OCI-LY7 (cell line): ENCODE measurements at regions not wholly inside any gene's neighbourhood (a gene's known extent, or its start where the extent isn't known, plus 50 kb on each side); places are given as distances from the start of the nearest gene placed in this dataset.

ENCODE experiments used
- EZH2phosphoT487 ChIP-seq: fragments of 200-600 bp; sonication (generic); IDR thresholded peaks from 2 replicates; pipeline ENCODE4 v1.6.1; 2018; ENCODE audit warnings: low read depth, borderline replicate concordance, mild to moderate bottlenecking, mixed run types, antibody characterized with exemption, low read length, moderate library complexity, mixed read lengths
- TF ChIP-seq, protein P1 (sequence below): fragments of 200-600 bp; sonication (generic); conservative IDR thresholded peaks from 2 replicates; pipeline ENCODE4 v1.5.1; 2014; ENCODE audit warnings: mild to moderate bottlenecking, antibody characterized with exemption, low read length, moderate library complexity, mixed read lengths

GRCh38 chr14:105865904-105866840 is 339.8 kb downstream of the TMEM121 start:
- TF ChIP-seq, protein P1, sequence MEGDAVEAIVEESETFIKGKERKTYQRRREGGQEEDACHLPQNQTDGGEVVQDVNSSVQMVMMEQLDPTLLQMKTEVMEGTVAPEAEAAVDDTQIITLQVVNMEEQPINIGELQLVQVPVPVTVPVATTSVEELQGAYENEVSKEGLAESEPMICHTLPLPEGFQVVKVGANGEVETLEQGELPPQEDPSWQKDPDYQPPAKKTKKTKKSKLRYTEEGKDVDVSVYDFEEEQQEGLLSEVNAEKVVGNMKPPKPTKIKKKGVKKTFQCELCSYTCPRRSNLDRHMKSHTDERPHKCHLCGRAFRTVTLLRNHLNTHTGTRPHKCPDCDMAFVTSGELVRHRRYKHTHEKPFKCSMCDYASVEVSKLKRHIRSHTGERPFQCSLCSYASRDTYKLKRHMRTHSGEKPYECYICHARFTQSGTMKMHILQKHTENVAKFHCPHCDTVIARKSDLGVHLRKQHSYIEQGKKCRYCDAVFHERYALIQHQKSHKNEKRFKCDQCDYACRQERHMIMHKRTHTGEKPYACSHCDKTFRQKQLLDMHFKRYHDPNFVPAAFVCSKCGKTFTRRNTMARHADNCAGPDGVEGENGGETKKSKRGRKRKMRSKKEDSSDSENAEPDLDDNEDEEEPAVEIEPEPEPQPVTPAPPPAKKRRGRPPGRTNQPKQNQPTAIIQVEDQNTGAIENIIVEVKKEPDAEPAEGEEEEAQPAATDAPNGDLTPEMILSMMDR, result no peak
- TF ChIP-seq EZH2phosphoT487, result no peak
